GM12878 (cell line): ENCODE measurements at regions not wholly inside any gene's neighbourhood (a gene's known extent, or its start where the extent isn't known, plus 50 kb on each side); places are given as distances from the start of the nearest gene placed in this dataset.

ENCODE experiments used
- ATAC-seq: fragments of 200-7000 bp; cut with Tn5 transposase; 3 replicates; pipeline ENCODE4 v1.9.1; 2020; ENCODE audit warnings: mild to moderate bottlenecking, moderate library complexity
- BruUV-seq: library from RNA; stranded (reverse); fragments of 400-500 nt; replicated peaks from 2 replicates; lab custom pipeline; 2021; lab: Mats Ljungman, UMichigan
- CTCF ChIA-PET: fragments of 300-600 bp; sonication (Branson Sonifier 250); formaldehyde crosslinking; extraction: SDS; loops from one replicate; lab custom pipeline; 2021; ENCODE audit warnings: inconsistent platforms; lab: Yijun Ruan, JAX
- POLR2A ChIA-PET: fragments of 350-600 bp; formaldehyde crosslinking; extraction: SDS; loops from one replicate; lab custom pipeline; 2021; ENCODE audit warnings: inconsistent platforms; lab: Charles Lee
- RAD21 ChIA-PET: fragments of 300-600 bp; sonication (Branson Sonifier 250); formaldehyde crosslinking; loops from one replicate; lab custom pipeline; 2023; ENCODE audit warnings: antibody characterized with exemption; ENCODE audit not compliant: unreplicated experiment; lab: Charles Lee
- SMC1A ChIA-PET: fragments of 300-600 bp; sonication (Branson Sonifier 250); formaldehyde crosslinking; loops from one replicate; lab custom pipeline; 2023; ENCODE audit not compliant: unreplicated experiment, uncharacterized antibody; lab: Charles Lee
- DNase-seq: peaks from one replicate; pipeline ENCODE4 v3.0.0-alpha.2; 2011; ENCODE audit warnings: low read depth, low spot score
- FAIRE-seq: peaks from 3 replicates; lab custom pipeline; 2011; peaks lifted over from hg19 to GRCh38; lab: Jason Lieb, UNC
- H2AFZ ChIP-seq: 2 replicates; pipeline ENCODE4 v1.6.0; 2011; ENCODE audit warnings: low read depth, low read length, control low read depth; ENCODE audit not compliant: control insufficient read depth
- H3K27ac ChIP-seq: 2 replicates; pipeline ENCODE4 v1.5.1; 2011; ENCODE audit warnings: control low read depth; ENCODE audit not compliant: control insufficient read depth, insufficient read depth
- H3K27me3 ChIP-seq, 2 experiments: replicated peaks in 1 of 2; 2 replicates each; pipeline versions ENCODE4 v1.6.0 to v1.6.1; 2011; ENCODE audit warnings: low read length in 1 of 2; ENCODE audit not compliant: control insufficient read depth in 2 of 2, insufficient read depth in 2 of 2
- H3K36me3 ChIP-seq, 2 experiments: 2 replicates each; pipeline ENCODE4 v1.5.1; 2011; ENCODE audit warnings: low read length in 1 of 2; ENCODE audit not compliant: control insufficient read depth in 2 of 2, insufficient read depth in 2 of 2
- H3K4me1 ChIP-seq: 2 replicates; pipeline ENCODE4 v1.6.1; 2011; ENCODE audit warnings: mild to moderate bottlenecking, low read length, moderate library complexity, mixed read lengths; ENCODE audit not compliant: control insufficient read depth, insufficient read depth
- H3K4me2 ChIP-seq: 2 replicates; pipeline ENCODE4 v1.6.0; 2011; ENCODE audit warnings: control low read depth; ENCODE audit not compliant: control insufficient read depth, insufficient read depth
- H3K4me3 ChIP-seq: fragments of 200-600 bp; sonication (generic); 2 replicates; pipeline ENCODE4 v1.5.1; 2016
- H3K79me2 ChIP-seq: 2 replicates; pipeline ENCODE4 v1.6.0; 2011; ENCODE audit warnings: low read length; ENCODE audit not compliant: control insufficient read depth, insufficient read depth
- H3K9ac ChIP-seq: 2 replicates; pipeline ENCODE4 v1.8.0; 2011; ENCODE audit warnings: low read length, control low read depth, mixed read lengths; ENCODE audit not compliant: control insufficient read depth, insufficient read depth
- H3K9me3 ChIP-seq: replicated peaks from 3 replicates; pipeline ENCODE4 v1.5.1; 2011; ENCODE audit warnings: mild to moderate bottlenecking, low read length; ENCODE audit not compliant: control insufficient read depth, insufficient read depth
- H4K20me1 ChIP-seq: 2 replicates; pipeline ENCODE4 v1.6.0; 2011; ENCODE audit not compliant: control insufficient read depth, insufficient read depth
- MXI1 ChIP-seq: fragments of 150-350 bp; IDR thresholded peaks from 2 replicates; pipeline ENCODE4 v1.6.1; 2011; ENCODE audit warnings: low read depth, mild to moderate bottlenecking, inconsistent platforms, low read length, improper control_type of control experiment
- NFIC ChIP-seq: IDR thresholded peaks from 2 replicates; pipeline ENCODE4 v1.6.1; 2012; ENCODE audit warnings: low read depth, mild to moderate bottlenecking, inconsistent platforms, low read length, moderate library complexity
- SPI1 ChIP-seq: IDR thresholded peaks from 2 replicates; pipeline ENCODE4 v1.6.1; 2011; ENCODE audit warnings: low read depth, mild to moderate bottlenecking, low read length, moderate library complexity, borderline replicate concordance; ENCODE audit not compliant: insufficient read depth
- WGBS: methylation state at CpG from one replicate; pipeline ENCODE4 v1.1.6; 2016; ENCODE audit warnings: low lambda C conversion rate; ENCODE audit not compliant: insufficient replicate concordance, insufficient coverage; ENCODE audit errors: missing lambda C conversion rate; 5-methylcytosine and 5-hydroxymethylcytosine counted together
- in situ Hi-C: fragments of 300-500 bp; cut with MboI; formaldehyde crosslinking; loops from 9 replicates; pipeline ENCODE4 v1.14.3; 2018; ENCODE audit warnings: mixed read lengths
- intact Hi-C: fragments of 100-400 bp; cut with micrococcal nuclease; formaldehyde crosslinking; loops from one replicate; pipeline ENCODE4 v1.14.2; 2022; ENCODE audit not compliant: unreplicated experiment

DNA sequence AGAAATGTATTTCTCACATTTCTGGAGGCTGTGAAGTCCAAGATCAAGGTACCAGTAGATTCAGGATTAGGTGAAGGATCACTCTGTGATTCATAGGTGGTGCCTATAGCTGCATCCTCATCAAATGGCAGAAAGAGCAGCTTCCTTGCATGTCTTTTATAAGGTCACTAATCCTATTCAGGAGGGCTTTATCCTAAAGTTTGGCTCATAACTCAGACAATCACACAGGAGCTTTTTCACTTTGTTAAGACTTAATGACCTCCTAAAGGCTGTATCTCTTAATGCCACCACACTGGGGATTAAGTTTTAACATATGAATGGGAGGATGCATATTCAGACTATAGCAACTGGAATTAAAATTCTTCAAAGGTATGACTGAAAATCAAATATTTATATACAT is 861.1 kb downstream of the DACH1 start:
- H4K20me1 ChIP-seq: no peaks in the 10 kb centered on the region
- CTCF ChIA-PET: no interaction called here
- intact Hi-C loops (no loop called here), in situ Hi-C loops (no loop called here)
- H3K4me2 ChIP-seq: no peak overlapping the region
- no peak overlapping the region for H3K9ac ChIP-seq
- no peak for DNase-seq
- RAD21 ChIA-PET: no interaction called here
- no peak overlapping the region for H3K4me3 ChIP-seq
- POLR2A ChIA-PET: no interaction called here
- BruUV-seq: no TSS peak
- no peak overlapping the region for H3K27ac ChIP-seq
- H3K4me1 ChIP-seq: no peaks in the 10 kb centered on the region
- no peaks in the 10 kb centered on the region for H3K27me3 ChIP-seq
- no peaks in the 10 kb centered on the region for H3K79me2 ChIP-seq
- SMC1A ChIA-PET: no interaction called here
- H3K9me3 ChIP-seq: no peaks in the 10 kb centered on the region
- TF ChIP-seq NFIC: no peak
- no peaks in the 10 kb centered on the region for H3K36me3 ChIP-seq
- no peak for FAIRE-seq
- H2AFZ ChIP-seq: no peak overlapping the region
- ATAC-seq: no peak

DNA sequence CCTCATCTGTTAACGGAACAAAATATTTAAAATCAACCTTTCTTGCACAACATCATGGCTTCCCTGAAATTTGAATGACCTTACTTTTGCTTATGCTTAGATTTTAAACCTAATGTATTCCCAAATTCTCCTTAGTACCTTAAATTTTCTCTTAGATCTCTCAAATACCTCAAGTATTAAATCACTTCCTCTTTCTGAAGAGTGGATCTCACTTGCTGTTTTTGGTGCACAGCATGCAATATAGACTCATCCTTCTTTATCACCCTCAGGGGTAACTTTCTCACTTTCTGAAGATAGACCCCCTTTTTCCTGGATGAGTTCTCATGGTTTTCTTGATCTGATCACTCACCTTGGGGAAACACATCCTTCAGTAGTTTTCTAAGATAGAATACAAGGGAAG is 871.7 kb downstream of the DACH1 start:
- Histone ChIP-seq H4K20me1 (no peaks in the 10 kb centered on the region), H3K4me2 (no peak overlapping the region), H3K4me1 (no peaks in the 10 kb centered on the region), H3K4me3 (no peak overlapping the region), H3K79me2 (no peaks in the 10 kb centered on the region), H3K36me3 (no peaks in the 10 kb centered on the region), H3K9ac (no peak overlapping the region), H2AFZ (no peak overlapping the region), H3K9me3 (no peaks in the 10 kb centered on the region), H3K27me3 (no peaks in the 10 kb centered on the region), H3K27ac (no peak overlapping the region)
- ChIA-PET SMC1A (interaction anchor here (0.5 kb wide), 1 partner anchor 36 kb away, joined by 3 read pairs; no protein-coding TSS in a partner anchor), CTCF (no interaction called here), POLR2A (no interaction called here), RAD21 (no interaction called here)
- in situ Hi-C loops (no loop called here), intact Hi-C loops (no loop called here)
- FAIRE-seq: no peak
- ATAC-seq: no peak
- TF ChIP-seq MXI1 (no peak), SPI1 (peak; percentile 63; the same call in 1 of the 2 replicates)
- BruUV-seq: no TSS peak
- 30% methylated on average over 1 of the region's 1 CpG for WGBS
- DNase-seq: no peak
